ENCODE measurements at regions not wholly inside any gene's neighbourhood (a gene's known extent, or its start where the extent isn't known, plus 50 kb on each side); places are given as distances from the start of the nearest gene placed in this dataset.

DNA sequence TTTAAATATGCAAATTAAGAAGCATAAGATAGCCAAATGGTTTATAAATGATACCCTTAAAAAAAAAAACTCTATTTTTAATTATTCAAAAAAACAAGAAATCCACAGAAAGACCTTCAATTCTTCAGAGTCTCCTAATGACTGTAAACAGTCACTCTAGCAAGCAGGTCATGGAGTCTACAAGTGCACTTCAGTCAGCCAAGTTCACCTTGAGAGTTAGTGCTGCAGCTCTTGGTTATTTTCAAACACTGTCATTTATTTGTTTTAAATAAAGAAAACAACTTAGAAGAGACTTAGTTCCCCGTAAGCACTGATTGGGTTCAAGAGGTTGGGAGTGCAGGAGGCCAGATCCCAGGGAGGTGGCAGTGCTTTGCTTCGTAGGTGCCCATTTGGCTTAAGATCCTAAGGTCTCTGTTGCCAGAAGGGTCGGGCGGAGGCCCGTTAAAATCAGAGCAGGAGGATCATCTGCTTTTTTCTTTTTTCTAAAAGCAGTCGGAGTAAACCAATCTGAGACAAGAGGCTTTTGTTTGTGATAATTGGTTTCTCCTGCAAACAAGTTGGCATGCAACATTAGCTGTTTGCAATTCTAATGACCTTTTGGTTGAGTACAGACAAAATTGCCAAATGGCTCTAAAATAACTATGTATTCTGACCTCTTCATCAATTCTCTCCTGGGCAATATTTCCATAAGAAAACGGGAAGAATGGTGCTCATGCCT is 86.4 kb upstream of the ELMO1 start:
- H3K27ac ChIP-seq = no peak overlapping the region
- no peaks in the 10 kb centered on the region for H3K9me3 ChIP-seq
- TF ChIP-seq EP300 (IDR thresholded peaks at IDR 0.05) (no peak), POLR2AphosphoS5 (IDR thresholded peaks at IDR 0.05) (no peak), POLR2A (IDR thresholded peaks at IDR 0.05) (no peak)
- TF ChIP-seq, protein P1, sequence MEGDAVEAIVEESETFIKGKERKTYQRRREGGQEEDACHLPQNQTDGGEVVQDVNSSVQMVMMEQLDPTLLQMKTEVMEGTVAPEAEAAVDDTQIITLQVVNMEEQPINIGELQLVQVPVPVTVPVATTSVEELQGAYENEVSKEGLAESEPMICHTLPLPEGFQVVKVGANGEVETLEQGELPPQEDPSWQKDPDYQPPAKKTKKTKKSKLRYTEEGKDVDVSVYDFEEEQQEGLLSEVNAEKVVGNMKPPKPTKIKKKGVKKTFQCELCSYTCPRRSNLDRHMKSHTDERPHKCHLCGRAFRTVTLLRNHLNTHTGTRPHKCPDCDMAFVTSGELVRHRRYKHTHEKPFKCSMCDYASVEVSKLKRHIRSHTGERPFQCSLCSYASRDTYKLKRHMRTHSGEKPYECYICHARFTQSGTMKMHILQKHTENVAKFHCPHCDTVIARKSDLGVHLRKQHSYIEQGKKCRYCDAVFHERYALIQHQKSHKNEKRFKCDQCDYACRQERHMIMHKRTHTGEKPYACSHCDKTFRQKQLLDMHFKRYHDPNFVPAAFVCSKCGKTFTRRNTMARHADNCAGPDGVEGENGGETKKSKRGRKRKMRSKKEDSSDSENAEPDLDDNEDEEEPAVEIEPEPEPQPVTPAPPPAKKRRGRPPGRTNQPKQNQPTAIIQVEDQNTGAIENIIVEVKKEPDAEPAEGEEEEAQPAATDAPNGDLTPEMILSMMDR (IDR thresholded peaks at IDR 0.05) = no peak
- H3K4me3 ChIP-seq = no peak overlapping the region
- H3K27me3 ChIP-seq = no peaks in the 10 kb centered on the region
- no peaks in the 10 kb centered on the region for H3K4me1 ChIP-seq
- no peaks in the 10 kb centered on the region for H3K36me3 ChIP-seq
- ATAC-seq = no peak
- WGBS, 2 donors (ENCODE audit: low coverage in 1 of 2) = 48 to 55% methylated on average over 7 of the region's 7 CpGs

DNA sequence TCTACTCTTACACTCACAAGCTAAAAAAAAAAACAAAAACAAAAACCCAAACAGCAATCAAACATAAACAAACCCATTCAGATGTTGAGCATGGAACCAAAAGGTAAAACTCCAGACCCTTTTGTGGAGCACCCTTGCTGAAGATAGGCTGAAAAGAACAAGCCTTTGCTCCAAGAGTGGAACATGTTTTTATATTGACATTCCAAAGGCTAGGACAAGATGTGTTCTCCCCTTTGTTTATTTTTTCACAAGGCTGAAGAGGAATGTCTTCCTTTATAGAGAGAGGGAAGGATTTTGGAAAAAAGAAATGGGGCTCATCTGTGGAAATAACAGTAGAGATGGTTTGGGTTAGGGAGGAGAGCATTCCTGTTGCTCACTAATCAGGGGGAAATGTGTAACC is 87.2 kb upstream of the ELMO1 start:
- no peaks in the 10 kb centered on the region for H3K4me1 ChIP-seq
- H3K36me3 ChIP-seq = no peaks in the 10 kb centered on the region
- no peaks in the 10 kb centered on the region for H3K9me3 ChIP-seq
- H3K27me3 ChIP-seq = no peaks in the 10 kb centered on the region
- no peak for TF ChIP-seq POLR2A (IDR thresholded peaks at IDR 0.05)
- no peak for TF ChIP-seq EP300 (IDR thresholded peaks at IDR 0.05)
- no peak for TF ChIP-seq POLR2AphosphoS5 (IDR thresholded peaks at IDR 0.05)
- TF ChIP-seq, protein P1 (IDR thresholded peaks at IDR 0.05) = no peak
- H3K4me3 ChIP-seq = no peak overlapping the region
- ATAC-seq = no peak
- no peak overlapping the region for H3K27ac ChIP-seq

DNA sequence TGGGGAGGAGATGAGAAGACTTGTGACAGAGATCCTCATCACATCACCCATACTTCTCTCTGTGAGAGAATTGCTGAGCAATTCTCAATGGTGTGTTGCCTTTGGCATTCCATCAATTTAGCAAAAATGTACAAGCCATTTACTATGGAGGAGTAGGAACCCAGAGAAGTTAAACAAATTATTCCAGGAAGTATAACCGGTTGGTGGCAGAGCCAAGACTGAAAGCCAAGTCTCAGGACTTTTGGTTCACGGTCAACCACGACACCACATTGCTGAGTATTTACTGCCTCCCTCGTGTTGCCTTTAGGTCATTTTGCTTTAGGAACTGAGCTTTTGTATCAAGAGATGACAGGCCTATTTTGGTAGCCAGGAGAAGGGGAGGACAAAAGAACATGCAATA is 88.0 kb upstream of the ELMO1 start:
- Histone ChIP-seq H3K36me3 (no peaks in the 10 kb centered on the region), H3K9me3 (no peaks in the 10 kb centered on the region), H3K27ac (no peak overlapping the region), H3K4me3 (no peak overlapping the region), H3K27me3 (no peaks in the 10 kb centered on the region), H3K4me1 (no peaks in the 10 kb centered on the region)
- 64 to 73% methylated on average over 3 to 4 of the region's 4 CpGs for WGBS, 2 donors (ENCODE audit: low coverage in 1 of 2)
- TF ChIP-seq POLR2A (IDR thresholded peaks at IDR 0.05) (no peak), EP300 (IDR thresholded peaks at IDR 0.05) (no peak)
- no peak for ATAC-seq

DNA sequence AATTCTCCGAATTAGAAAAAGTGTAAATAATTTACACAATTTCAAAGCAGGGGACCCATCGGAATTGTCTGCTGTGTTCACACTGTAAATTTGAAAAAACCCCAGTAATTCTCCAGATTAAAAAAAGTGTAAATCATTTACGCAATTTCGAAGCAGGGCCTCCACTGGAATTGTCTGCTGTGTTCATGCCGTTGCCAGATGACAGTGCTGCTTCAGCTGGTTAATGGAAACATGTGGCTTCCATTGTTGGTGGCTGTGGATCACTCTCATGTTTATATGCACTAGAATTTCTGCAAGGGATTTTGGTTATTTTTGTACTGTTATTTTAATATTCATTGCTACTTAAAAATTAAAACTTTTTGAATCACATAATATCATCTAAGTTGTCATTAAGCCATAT is 88.8 kb upstream of the ELMO1 start:
- Histone ChIP-seq H3K27me3 (no peaks in the 10 kb centered on the region), H3K4me3 (no peak overlapping the region), H3K36me3 (no peaks in the 10 kb centered on the region), H3K9me3 (no peaks in the 10 kb centered on the region), H3K4me1 (no peaks in the 10 kb centered on the region), H3K27ac (no peak overlapping the region)
- ATAC-seq = no peak
- 85 to 87% methylated on average over 5 of the region's 5 CpGs for WGBS, 2 donors (ENCODE audit: low coverage in 1 of 2)
- TF ChIP-seq POLR2AphosphoS5 (IDR thresholded peaks at IDR 0.05) (no peak), EP300 (IDR thresholded peaks at IDR 0.05) (no peak), POLR2A (IDR thresholded peaks at IDR 0.05) (no peak)
- TF ChIP-seq, protein P1 (IDR thresholded peaks at IDR 0.05) = no peak

DNA sequence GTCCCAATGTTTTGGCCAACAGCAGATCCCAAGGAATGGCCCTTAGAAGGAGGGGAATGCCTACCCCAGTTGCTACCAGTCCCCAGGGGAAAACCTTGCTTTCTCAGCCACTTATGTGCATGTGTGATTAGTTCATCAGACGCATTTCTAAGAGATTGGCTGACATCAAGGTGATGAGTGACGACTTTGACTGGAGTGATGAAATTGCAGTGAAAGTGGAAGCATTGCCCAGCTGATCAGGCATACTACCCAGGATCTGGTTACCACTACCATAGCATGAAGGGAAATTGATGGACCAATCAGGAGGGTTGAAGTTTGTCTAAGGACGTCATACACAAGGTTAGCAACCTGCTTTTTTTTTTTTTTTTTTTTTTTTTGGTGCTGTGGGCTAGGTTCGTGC is 90.3 kb upstream of the ELMO1 start:
- H3K27me3 ChIP-seq = no peaks in the 10 kb centered on the region
- no peaks in the 10 kb centered on the region for H3K9me3 ChIP-seq
- ATAC-seq = no peak
- H3K4me3 ChIP-seq = no peak overlapping the region
- H3K36me3 ChIP-seq = no peaks in the 10 kb centered on the region
- no peak overlapping the region for H3K27ac ChIP-seq
- 81 to 87% methylated on average over 4 of the region's 4 CpGs for WGBS, 2 donors (ENCODE audit: low coverage in 1 of 2)
- TF ChIP-seq, protein P1 (IDR thresholded peaks at IDR 0.05) = no peak
- TF ChIP-seq EP300 (IDR thresholded peaks at IDR 0.05) (no peak), POLR2A (IDR thresholded peaks at IDR 0.05) (no peak), POLR2AphosphoS5 (IDR thresholded peaks at IDR 0.05) (no peak)
- no peaks in the 10 kb centered on the region for H3K4me1 ChIP-seq
